PC-3 (cell line): ENCODE measurements at regions not wholly inside any gene's neighbourhood (a gene's known extent, or its start where the extent isn't known, plus 50 kb on each side); places are given as distances from the start of the nearest gene placed in this dataset.

Source experiments
- EZH2 ChIP-seq: fragments of 300-600 bp; sonication (generic); IDR thresholded peaks from one replicate; pipeline ENCODE4 v1.6.1; 2017; ENCODE audit warnings: antibody characterized with exemption, mild to moderate bottlenecking, low read length; ENCODE audit not compliant: unreplicated experiment
- EZH2phosphoT487 ChIP-seq: fragments of 300-600 bp; sonication (generic); IDR thresholded peaks from 2 replicates; pipeline ENCODE4 v1.6.1; 2018; ENCODE audit warnings: mild to moderate bottlenecking, antibody characterized with exemption, low read length, borderline replicate concordance
- TF ChIP-seq, protein P1 (sequence below): fragments of 300-600 bp; sonication (generic); conservative IDR thresholded peaks from 2 replicates; pipeline ENCODE4 v1.5.1; 2017; ENCODE audit warnings: antibody characterized with exemption, low read depth, mild to moderate bottlenecking, low read length

GRCh38 chr13:100817928-100818327 lies 143.3 kb upstream of the TMTC4 start:
- TF ChIP-seq EZH2phosphoT487 (no peak), EZH2 (no peak)
- TF ChIP-seq, protein P1, sequence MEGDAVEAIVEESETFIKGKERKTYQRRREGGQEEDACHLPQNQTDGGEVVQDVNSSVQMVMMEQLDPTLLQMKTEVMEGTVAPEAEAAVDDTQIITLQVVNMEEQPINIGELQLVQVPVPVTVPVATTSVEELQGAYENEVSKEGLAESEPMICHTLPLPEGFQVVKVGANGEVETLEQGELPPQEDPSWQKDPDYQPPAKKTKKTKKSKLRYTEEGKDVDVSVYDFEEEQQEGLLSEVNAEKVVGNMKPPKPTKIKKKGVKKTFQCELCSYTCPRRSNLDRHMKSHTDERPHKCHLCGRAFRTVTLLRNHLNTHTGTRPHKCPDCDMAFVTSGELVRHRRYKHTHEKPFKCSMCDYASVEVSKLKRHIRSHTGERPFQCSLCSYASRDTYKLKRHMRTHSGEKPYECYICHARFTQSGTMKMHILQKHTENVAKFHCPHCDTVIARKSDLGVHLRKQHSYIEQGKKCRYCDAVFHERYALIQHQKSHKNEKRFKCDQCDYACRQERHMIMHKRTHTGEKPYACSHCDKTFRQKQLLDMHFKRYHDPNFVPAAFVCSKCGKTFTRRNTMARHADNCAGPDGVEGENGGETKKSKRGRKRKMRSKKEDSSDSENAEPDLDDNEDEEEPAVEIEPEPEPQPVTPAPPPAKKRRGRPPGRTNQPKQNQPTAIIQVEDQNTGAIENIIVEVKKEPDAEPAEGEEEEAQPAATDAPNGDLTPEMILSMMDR: no peak
